Mesenchymal stem cell (in vitro differentiated cells and primary cell): ENCODE measurements at regions not wholly inside any gene's neighbourhood (a gene's known extent, or its start where the extent isn't known, plus 50 kb on each side); places are given as distances from the start of the nearest gene placed in this dataset.

Source experiments
- DNase-seq: peaks from one replicate; pipeline ENCODE4 v3.0.0-alpha.2; 2013
- H2AFZ ChIP-seq: one replicate; pipeline ENCODE4 v1.6.1; 2013; ENCODE audit warnings: low read depth, mild to moderate bottlenecking, control low read depth, inconsistent platforms, low read length, moderate library complexity
- H2AK5ac ChIP-seq: 2 replicates; pipeline ENCODE4 v1.6.1; 2013; ENCODE audit warnings: low read length, moderate library complexity, mild to moderate bottlenecking, inconsistent platforms; ENCODE audit not compliant: severe bottlenecking
- H2BK120ac ChIP-seq: one replicate; pipeline ENCODE4 v1.6.1; 2013; ENCODE audit warnings: low read depth, mild to moderate bottlenecking, inconsistent platforms, low read length, moderate library complexity
- H2BK12ac ChIP-seq, 2 experiments: one replicate each; pipeline ENCODE4 v1.6.1; 2013; ENCODE audit warnings: inconsistent platforms in 2 of 2, low read length in 2 of 2, mild to moderate bottlenecking in 2 of 2, moderate library complexity in 2 of 2, control low read depth in 1 of 2
- H2BK15ac ChIP-seq: one replicate; pipeline ENCODE4 v1.6.1; 2013; ENCODE audit warnings: mild to moderate bottlenecking, low read depth, inconsistent platforms; ENCODE audit not compliant: poor library complexity, severe bottlenecking
- H2BK5ac ChIP-seq: 2 replicates; pipeline ENCODE4 v1.6.1; 2013; ENCODE audit warnings: low read depth, mild to moderate bottlenecking, low read length, control low read depth, inconsistent platforms; ENCODE audit not compliant: poor library complexity, severe bottlenecking
- H3K14ac ChIP-seq, 2 experiments: one replicate each; pipeline ENCODE4 v1.6.1; 2013; ENCODE audit warnings: inconsistent platforms in 2 of 2, low read length in 2 of 2, control low read depth in 1 of 2, mild to moderate bottlenecking in 1 of 2, moderate library complexity in 1 of 2
- H3K18ac ChIP-seq, 2 experiments: one replicate each; pipeline ENCODE4 v1.6.1; 2013; ENCODE audit warnings: inconsistent platforms in 2 of 2, low read length in 2 of 2, control low read depth in 1 of 2, low read depth in 1 of 2, mild to moderate bottlenecking in 1 of 2
- H3K23ac ChIP-seq, 2 experiments: one replicate each; pipeline ENCODE4 v1.6.1; 2013; ENCODE audit warnings: inconsistent platforms in 2 of 2, low read length in 2 of 2, mild to moderate bottlenecking in 2 of 2, moderate library complexity in 2 of 2, control low read depth in 1 of 2
- H3K27ac ChIP-seq: 2 replicates; pipeline ENCODE4 v1.5.1; 2013; ENCODE audit warnings: mild to moderate bottlenecking, moderate library complexity, low read length, control low read depth, inconsistent platforms; ENCODE audit not compliant: poor library complexity, severe bottlenecking
- H3K27me3 ChIP-seq, 2 experiments: 2 replicates each; pipeline versions ENCODE4 v1.6.1 to v1.7.0; 2013; ENCODE audit warnings: low read length in 2 of 2, mild to moderate bottlenecking in 2 of 2, moderate library complexity in 2 of 2, control low read depth in 1 of 2, inconsistent platforms in 1 of 2; ENCODE audit not compliant: control insufficient read depth in 1 of 2, insufficient read depth in 1 of 2
- H3K36me3 ChIP-seq, 2 experiments: 2 replicates each; pipeline versions ENCODE4 v1.6.1 to v1.7.0; 2013; ENCODE audit warnings: low read length in 2 of 2, control low read depth in 1 of 2, inconsistent platforms in 1 of 2, low read depth in 1 of 2, mild to moderate bottlenecking in 1 of 2; ENCODE audit not compliant: insufficient read depth in 2 of 2, control insufficient read depth in 1 of 2
- H3K4ac ChIP-seq, 2 experiments: one replicate each; pipeline ENCODE4 v1.6.1; 2013; ENCODE audit warnings: inconsistent platforms in 2 of 2, low read length in 2 of 2, mild to moderate bottlenecking in 2 of 2, moderate library complexity in 2 of 2, control low read depth in 1 of 2, low read depth in 1 of 2
- H3K4me1 ChIP-seq: 2 replicates; pipeline ENCODE4 v1.6.1; 2013; ENCODE audit warnings: low read depth, low read length, control low read depth; ENCODE audit not compliant: control insufficient read depth, insufficient read depth
- H3K4me2 ChIP-seq: 2 replicates; pipeline ENCODE4 v1.6.1; 2013; ENCODE audit warnings: low read length, mild to moderate bottlenecking, inconsistent platforms; ENCODE audit not compliant: poor library complexity, severe bottlenecking
- H3K4me3 ChIP-seq, 2 experiments: 2 replicates each; pipeline versions ENCODE4 v1.5.1 to v1.7.0; 2013; ENCODE audit warnings: low read length in 2 of 2, mild to moderate bottlenecking in 2 of 2, control low read depth in 1 of 2, low read depth in 1 of 2; ENCODE audit not compliant: insufficient read depth in 1 of 2
- H3K79me1 ChIP-seq: replicated peaks from 2 replicates; pipeline ENCODE4 v1.6.1; 2013; ENCODE audit warnings: mild to moderate bottlenecking, control low read depth, low read length, inconsistent platforms; ENCODE audit not compliant: poor library complexity, severe bottlenecking
- H3K9ac ChIP-seq: 2 replicates; pipeline ENCODE4 v1.7.0; 2013; ENCODE audit warnings: mild to moderate bottlenecking, low read length, moderate library complexity
- H3K9me3 ChIP-seq: 2 replicates; pipeline ENCODE4 v1.7.0; 2013; ENCODE audit warnings: mild to moderate bottlenecking, low read length; ENCODE audit not compliant: control insufficient read depth
- H4K8ac ChIP-seq: one replicate; pipeline ENCODE4 v1.6.1; 2013; ENCODE audit warnings: inconsistent platforms, mild to moderate bottlenecking, low read length, moderate library complexity
- H4K91ac ChIP-seq: one replicate; pipeline ENCODE4 v1.6.1; 2013; ENCODE audit warnings: mild to moderate bottlenecking, low read length, inconsistent platforms
- WGBS: methylation state at CpG from one replicate; pipeline ENCODE4 v1.1.7; 2013; ENCODE audit warnings: mixed read lengths; 5-methylcytosine and 5-hydroxymethylcytosine counted together

- no peaks in the 10 kb centered on the region for H3K9me3 ChIP-seq
- no peaks in the 10 kb centered on the region for H3K36me3 ChIP-seq
- H4K91ac ChIP-seq, result no peak overlapping the region
- H4K8ac ChIP-seq, result no peak overlapping the region
- H3K4ac ChIP-seq, result no peak overlapping the region
- no peak overlapping the region for H3K18ac ChIP-seq
- H2BK15ac ChIP-seq, result no peak overlapping the region
- H2AK5ac ChIP-seq, result no peak overlapping the region
- no peaks in the 10 kb centered on the region for H3K4me1 ChIP-seq
- H3K4me3 ChIP-seq, result no peak overlapping the region
- H2BK12ac ChIP-seq, result no peak overlapping the region
- no peak overlapping the region for H3K23ac ChIP-seq
- H3K27ac ChIP-seq, result no peak overlapping the region
- no peaks in the 10 kb centered on the region for H3K79me1 ChIP-seq
- no peak overlapping the region for H3K14ac ChIP-seq
- no peak overlapping the region for H2BK5ac ChIP-seq
- DNase-seq, result no peak
- H2AFZ ChIP-seq, result no peak overlapping the region
- H3K4me2 ChIP-seq, result no peak overlapping the region
- H3K27me3 ChIP-seq, result peaks cover 8 to 56% of the 10 kb centered on the region in 2 experiments
- no peak overlapping the region for H2BK120ac ChIP-seq
- H3K9ac ChIP-seq, result no peak overlapping the region
Observed at GRCh38 chr15:70315431-70315830, 217.7 kb upstream of the TLE3 start.

GRCh38 chr15:70314688-70315087 is 217.0 kb upstream of the TLE3 start:
- H3K4me2 ChIP-seq, result no peak overlapping the region
- no peak overlapping the region for H3K4ac ChIP-seq
- no peak overlapping the region for H3K4me3 ChIP-seq
- H3K23ac ChIP-seq, result no peak overlapping the region
- no peak overlapping the region for H3K18ac ChIP-seq
- H2AK5ac ChIP-seq, result no peak overlapping the region
- H2BK12ac ChIP-seq, result no peak overlapping the region
- peaks cover 8 to 57% of the 10 kb centered on the region in 2 experiments for H3K27me3 ChIP-seq
- no peak overlapping the region for H2BK120ac ChIP-seq
- no peak for DNase-seq
- H2AFZ ChIP-seq, result no peak overlapping the region
- WGBS, result 87% methylated on average over 3 of the region's 3 CpGs
- no peak overlapping the region for H3K9ac ChIP-seq
- H2BK15ac ChIP-seq, result no peak overlapping the region
- H3K4me1 ChIP-seq, result no peaks in the 10 kb centered on the region
- no peak overlapping the region for H3K27ac ChIP-seq
- H3K79me1 ChIP-seq, result no peaks in the 10 kb centered on the region
- no peak overlapping the region for H2BK5ac ChIP-seq
- no peaks in the 10 kb centered on the region for H3K9me3 ChIP-seq
- no peak overlapping the region for H3K14ac ChIP-seq
- no peaks in the 10 kb centered on the region for H3K36me3 ChIP-seq
- no peak overlapping the region for H4K8ac ChIP-seq
- H4K91ac ChIP-seq, result no peak overlapping the region

DNA sequence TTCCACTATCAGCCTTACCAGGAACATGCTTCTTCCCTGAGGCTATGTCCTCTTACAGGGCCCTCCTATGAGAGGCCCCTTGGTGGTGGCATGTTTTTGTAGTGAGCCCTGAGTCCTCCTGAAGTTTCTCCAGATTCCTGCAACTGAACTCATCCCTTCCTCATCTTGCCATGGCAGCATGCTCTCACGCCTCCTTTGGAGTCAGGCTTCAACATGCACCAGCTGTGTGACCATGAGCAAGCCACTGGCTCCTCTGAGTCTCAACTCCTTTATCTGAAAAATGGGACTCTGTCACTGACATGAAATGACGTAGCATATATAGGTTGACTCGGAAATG is 216.3 kb upstream of the TLE3 start:
- Histone ChIP-seq H3K18ac (no peak overlapping the region), H4K91ac (no peak overlapping the region), H4K8ac (no peak overlapping the region), H3K14ac (no peak overlapping the region), H2AFZ (no peak overlapping the region), H3K4me2 (no peak overlapping the region), H3K4me1 (no peaks in the 10 kb centered on the region), H3K4ac (no peak overlapping the region), H2BK15ac (no peak overlapping the region), H2BK120ac (no peak overlapping the region), H3K23ac (no peak overlapping the region), H3K9me3 (no peaks in the 10 kb centered on the region), H3K79me1 (no peaks in the 10 kb centered on the region), H3K27ac (no peak overlapping the region), H3K9ac (no peak overlapping the region), H2BK5ac (no peak overlapping the region), H2BK12ac (no peak overlapping the region), H3K36me3 (no peaks in the 10 kb centered on the region), H3K4me3 (no peak overlapping the region), H2AK5ac (no peak overlapping the region), H3K27me3 (peaks cover 12 to 57% of the 10 kb centered on the region in 2 experiments)
- DNase-seq, result no peak
- 97% methylated on average over 2 of the region's 3 CpGs for WGBS

DNA sequence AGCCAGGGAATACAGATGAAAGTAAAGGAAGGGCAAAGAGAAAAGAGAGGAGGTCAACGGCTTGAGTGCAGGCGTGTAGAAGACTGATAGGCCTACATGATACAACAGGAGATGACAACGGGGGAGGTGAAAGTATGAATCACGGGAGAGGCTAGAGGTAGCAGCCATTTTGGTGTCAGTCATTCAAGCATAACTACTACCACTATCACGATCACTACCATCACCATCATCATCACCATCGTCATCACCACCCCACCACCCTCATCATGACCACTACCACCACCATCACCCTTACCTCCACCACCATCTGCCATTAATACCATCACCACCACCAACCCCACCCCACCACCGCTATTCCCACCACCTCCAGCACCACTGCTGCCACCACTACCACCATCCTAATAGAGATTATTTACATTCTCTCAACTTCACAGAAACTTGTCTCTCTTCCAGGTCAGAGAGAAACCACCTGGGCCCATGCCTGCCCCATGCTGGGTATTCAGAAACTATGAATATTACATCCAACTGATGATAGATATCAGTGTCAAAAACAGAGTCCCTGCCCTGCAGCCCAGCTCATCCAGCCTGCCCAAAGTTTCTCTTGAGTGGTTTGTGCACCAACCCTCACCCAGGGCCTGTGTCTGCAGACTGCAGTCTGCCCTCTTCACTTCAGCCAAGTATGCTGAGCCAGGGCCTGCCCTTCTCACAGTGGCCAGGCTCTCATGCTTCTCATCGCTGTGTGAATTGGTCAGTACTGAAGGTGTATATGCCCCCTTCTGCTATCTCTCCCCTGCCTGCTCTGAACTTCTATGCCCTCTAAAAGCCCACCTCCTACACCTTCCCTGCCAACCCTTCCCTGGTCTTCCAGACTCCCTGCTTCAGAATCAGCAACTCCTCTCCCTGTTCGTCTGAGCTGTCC is 215.6 kb upstream of the TLE3 start:
- 89% methylated on average over 7 of the region's 9 CpGs for WGBS
- H3K4me2 ChIP-seq, result no peak overlapping the region
- no peak overlapping the region for H2BK12ac ChIP-seq
- peaks cover 15 to 64% of the 10 kb centered on the region in 2 experiments for H3K27me3 ChIP-seq
- H2BK5ac ChIP-seq, result no peak overlapping the region
- no peak overlapping the region for H2AFZ ChIP-seq
- no peak overlapping the region for H4K91ac ChIP-seq
- no peak overlapping the region for H3K27ac ChIP-seq
- H3K18ac ChIP-seq, result no peak overlapping the region
- no peak overlapping the region for H3K4ac ChIP-seq
- no peak overlapping the region for H2AK5ac ChIP-seq
- no peak overlapping the region for H3K4me3 ChIP-seq
- H3K14ac ChIP-seq, result no peak overlapping the region
- H3K4me1 ChIP-seq, result no peaks in the 10 kb centered on the region
- no peak overlapping the region for H2BK15ac ChIP-seq
- no peak for DNase-seq
- H3K9ac ChIP-seq, result no peak overlapping the region
- H3K23ac ChIP-seq, result no peak overlapping the region
- no peak overlapping the region for H2BK120ac ChIP-seq
- H4K8ac ChIP-seq, result no peak overlapping the region
- no peaks in the 10 kb centered on the region for H3K36me3 ChIP-seq
- no peaks in the 10 kb centered on the region for H3K9me3 ChIP-seq
- no peaks in the 10 kb centered on the region for H3K79me1 ChIP-seq
